SKM-1 treated with dmso at 0.1 percent for 144 hours (cell line): ENCODE measurements at regions not wholly inside any gene's neighbourhood (a gene's known extent, or its start where the extent isn't known, plus 50 kb on each side); places are given as distances from the start of the nearest gene placed in this dataset.

Experiments used
- DNase-seq: peaks from one replicate; lab custom pipeline; 2025; ENCODE audit not compliant: unreplicated experiment; lab: John Stamatoyannopoulos, UW

DNA sequence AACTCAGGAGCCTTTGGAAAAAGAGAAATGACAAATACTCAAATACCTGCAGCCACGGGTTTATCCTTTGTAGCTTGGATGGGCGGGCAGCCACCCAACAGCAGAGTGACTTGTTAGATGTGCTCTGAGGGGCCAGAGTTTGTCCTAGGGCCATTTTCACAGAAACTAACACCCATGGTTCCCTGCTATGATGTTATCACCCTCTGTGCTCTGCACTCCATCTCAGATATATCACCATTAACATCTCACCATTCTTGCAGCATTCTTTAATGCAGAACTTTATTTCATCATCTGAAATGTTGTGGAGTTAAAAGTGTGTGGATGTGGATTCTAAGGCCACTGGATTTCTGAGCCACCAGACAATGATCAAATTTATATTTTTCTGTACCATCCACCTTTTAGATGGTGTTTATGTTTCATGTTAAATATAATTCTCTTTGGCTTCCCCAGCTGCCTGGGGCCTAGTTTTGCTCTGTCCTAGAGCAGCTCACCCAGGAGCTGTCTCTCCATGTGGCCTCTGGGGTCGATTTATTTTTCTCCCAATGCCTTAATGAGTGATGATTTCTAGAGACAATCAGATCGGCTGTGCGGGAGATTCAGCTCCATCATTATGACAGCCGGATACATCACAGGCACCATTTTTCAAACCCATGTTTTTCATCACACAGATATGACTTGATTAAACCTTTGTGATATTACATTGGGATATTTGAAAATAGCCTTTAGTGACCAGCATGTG is 380.8 kb downstream of the BCOR start:
- no peak for DNase-seq

GRCh38 chrX:39718981-39719380 is 378.8 kb downstream of the BCOR start:
- no peak for DNase-seq

DNA sequence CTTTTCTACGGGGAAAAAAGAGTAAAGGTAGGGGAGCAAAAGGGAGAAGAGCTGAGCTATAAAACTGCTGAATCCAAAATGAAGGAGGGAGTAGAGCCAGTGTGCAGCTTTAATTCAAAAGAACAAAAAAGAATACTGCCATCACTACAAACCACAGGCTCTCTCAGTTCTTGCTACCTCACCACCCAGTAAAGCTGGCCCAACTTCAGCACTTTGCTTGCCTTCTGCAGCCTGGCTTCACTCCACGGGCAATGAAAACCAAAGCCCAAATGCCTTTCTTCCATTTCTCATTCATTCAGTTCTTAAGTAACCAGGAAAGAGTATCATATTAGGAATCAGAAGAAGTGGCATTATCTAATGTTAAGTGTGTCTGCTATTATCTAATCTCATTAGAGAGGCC is 376.8 kb downstream of the BCOR start:
- DNase-seq = no peak

DNA sequence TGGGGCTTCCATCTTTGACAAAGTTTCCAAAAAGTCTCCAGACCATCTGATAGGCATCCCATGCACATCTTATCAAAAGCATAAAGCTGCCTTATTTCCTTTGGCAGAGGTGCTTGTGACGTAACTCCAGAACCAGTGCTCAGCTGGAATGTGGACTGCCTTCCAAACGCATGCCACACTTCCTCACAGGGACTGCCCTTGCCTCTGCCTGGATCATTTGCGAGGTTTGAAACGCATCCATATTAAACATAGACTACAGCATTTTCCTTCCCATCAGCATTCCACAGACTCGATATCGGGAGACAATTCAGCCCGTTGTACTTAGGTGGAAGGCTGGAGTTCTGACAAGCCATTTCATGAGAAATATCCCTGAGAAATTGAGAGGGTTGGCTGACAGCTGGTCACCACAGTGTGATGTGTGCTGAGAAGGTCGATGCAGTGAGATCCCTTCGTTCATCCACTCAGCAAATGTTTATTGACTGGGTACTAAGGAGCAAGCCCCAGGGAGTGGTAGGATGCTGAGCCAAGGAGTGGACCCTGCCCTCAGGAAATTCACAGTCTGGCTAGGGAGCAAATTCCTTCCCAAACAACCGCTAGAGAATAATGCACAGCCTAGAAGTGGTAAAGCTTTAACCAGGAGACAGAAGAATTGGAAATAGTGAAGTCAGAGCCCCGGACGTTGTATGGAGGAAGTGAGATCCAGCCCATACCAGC is 376.0 kb downstream of the BCOR start:
- no peak for DNase-seq

DNA sequence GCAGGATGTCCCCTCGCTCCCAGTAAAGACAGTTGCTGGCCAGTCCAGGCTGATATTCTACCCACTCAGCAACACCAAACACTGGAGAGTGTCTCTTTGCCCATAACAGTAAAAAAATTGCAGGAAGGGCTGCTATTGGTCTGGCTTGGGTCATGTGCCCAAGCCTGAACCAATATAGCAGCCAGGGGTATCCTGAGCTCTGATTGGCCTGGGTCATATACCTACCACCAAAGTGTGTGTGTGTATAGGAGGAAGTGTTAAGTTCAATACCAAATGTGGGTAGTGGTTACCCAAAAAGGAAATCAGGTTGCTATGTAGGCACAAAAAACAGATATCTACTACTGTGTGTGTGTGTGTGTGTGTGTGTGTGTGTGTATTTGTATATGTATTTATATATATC is 373.2 kb downstream of the BCOR start:
- no peak for DNase-seq

DNA sequence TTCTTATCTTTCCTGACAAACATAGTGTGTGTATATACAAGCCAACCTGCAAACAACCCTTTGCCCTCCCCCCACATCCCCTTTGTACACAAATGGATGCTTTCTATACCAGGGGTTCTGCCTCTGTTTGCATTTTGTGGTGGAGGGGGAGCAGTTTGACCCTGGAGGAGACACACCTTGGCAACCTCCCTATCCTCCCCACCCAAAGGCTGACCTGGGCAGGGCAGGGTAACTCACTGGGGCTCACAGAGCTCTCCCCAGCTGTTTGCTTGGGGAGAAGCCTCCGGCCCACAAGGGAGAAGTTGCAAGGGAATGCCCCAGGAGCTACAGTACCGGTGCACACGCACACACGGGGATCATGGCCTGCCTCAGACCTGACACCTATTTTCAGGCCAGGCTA is 372.6 kb downstream of the BCOR start:
- DNase-seq = no peak

- no peak for DNase-seq
These were observed 371.7 kb downstream of the BCOR start for GRCh38 chrX:39725928-39726619.

DNA sequence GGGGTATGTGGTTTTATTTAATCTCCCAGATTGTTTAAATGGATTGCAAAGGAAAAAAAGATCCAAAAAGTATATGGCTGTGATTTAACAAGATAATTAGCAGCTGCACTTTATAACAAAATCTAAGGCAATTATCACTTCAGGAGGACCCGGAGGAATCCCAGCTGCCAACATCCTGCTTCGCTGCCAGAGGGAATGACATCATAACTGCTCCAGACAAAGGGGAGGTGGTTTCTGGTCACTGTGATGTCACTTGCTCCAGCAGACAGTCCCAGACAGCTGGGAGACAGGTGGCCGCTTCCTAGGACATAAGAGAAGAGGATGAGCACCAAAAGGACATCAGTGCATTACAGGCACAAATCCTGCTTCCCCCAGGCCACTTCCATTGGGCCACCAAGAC is 371.0 kb downstream of the BCOR start:
- DNase-seq = no peak

GRCh38 chrX:39728025-39728424 is 369.7 kb downstream of the BCOR start:
- DNase-seq = no peak

GRCh38 chrX:39728852-39729598 is 368.7 kb downstream of the BCOR start:
- no peak for DNase-seq

DNA sequence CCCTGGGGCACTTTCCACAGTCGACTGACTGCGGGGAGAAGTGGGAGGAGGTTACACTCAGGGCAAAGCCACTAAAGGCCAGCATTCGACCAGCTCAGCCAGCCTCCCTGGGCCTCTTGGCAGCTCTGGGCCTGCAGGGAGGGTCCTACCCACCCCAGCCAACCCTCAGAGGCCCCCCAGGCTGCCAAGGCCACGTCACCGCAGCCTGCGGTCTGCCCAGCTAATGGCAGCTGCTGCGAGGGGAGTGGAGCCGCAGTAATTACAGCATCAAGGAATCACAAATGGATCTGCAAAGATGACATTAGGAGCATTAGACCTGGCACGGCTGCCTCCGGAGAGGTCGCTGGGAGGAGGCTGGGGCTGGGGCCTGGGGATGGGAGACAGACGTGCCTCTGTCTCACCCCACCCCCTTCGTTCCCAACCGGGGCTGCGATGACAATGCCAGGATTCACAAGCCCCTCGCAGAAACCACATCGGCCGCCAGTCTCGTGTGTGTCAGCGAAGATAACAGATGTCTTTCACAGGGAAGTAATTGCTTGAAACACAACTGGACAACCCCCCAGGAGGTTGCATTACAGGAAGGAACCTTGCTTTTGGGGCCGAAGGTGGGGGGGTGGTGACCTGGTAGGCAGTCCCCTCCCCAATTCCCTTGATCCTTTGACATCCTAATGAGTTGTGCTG is 367.6 kb downstream of the BCOR start:
- DNase-seq = peak; percentile 46

DNA sequence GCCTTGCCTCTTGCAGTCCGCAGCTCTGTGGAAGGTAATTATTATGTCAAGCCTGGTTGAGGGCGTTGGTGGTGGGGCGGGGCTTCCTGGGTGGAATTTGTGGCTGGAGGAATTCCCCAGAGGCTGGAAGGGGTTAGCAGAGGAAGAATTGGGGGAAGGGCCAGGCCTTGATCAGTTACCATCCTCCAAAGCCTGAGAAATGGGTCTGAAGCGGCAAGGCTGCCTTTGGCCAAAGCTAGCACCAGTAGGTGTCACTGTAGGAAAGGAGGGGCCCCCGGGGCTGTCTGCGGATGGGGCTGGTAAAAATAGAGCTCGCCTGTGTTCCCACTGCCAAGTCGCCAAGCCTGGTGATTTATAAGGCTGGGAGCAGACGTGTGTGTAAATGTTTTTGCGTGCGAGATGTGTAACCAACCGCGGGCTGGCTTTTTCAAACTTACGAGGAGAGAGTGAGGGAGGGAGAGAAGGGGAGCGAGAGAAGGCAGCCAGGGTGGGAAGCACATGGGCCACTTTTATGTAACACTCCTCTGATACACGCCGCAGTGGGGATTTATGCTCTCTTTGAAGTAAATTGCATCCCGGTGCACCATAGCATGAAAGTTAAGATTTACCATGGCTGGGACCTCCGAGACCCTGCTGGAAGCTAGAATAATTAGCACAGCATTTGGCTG is 367.0 kb downstream of the BCOR start:
- peak; percentile 46 for DNase-seq

- DNase-seq = no peak
These were observed 366.5 kb downstream of the BCOR start for GRCh38 chrX:39731330-39731667.

- no peak for DNase-seq
These were observed 366.0 kb downstream of the BCOR start for GRCh38 chrX:39731735-39732134.

DNA sequence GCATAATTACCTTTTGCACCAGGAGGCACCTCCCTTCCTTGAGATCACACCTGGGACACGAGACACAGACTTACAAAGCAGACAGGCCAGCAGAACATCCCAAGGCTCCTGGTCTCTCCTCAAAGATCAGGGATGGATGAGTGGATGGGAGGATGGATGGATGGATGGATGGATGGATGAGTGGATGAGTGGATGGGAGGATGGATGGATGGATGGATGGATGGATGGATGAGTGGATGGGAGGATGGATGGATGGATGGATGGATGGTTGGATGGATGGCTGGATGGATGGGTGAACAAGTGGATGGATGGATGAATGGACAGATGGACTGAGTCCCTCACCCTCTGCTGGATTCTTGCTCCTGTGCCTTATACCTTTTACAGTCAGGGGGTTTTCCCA is 364.0 kb downstream of the BCOR start:
- no peak for DNase-seq

DNA sequence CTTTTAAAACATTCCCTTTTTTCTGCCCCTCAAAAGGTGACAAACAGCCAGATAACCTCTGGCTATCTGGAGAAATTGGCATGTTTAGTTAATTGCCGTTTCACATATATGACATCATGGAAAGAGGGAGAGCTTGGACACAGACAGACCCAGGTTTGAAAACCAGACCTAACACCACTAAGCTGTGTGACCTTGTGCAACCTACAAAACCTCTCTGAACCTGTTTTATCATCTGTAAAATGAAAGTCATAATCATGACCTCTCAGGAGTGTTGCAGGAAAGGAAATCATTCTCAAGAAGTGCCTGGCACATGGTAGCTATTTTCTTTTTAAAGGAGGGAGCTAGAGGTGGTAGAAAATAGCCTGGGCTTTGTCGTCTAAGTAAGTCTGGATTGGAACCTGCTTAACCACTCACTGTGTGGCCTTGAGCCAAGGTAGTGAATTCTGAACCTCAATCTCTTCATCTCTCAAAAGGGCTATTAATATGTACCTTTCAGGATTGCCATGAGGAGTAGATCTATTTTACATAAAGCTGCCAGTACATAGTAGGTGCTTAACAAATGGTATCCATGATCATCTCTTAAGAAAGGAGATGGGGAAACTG is 363.5 kb downstream of the BCOR start:
- no peak for DNase-seq

GRCh38 chrX:39736216-39737211 is 361.2 kb downstream of the BCOR start:
- no peak for DNase-seq

- DNase-seq = no peak
These were observed 358.2 kb downstream of the BCOR start for GRCh38 chrX:39739585-39739984.

DNA sequence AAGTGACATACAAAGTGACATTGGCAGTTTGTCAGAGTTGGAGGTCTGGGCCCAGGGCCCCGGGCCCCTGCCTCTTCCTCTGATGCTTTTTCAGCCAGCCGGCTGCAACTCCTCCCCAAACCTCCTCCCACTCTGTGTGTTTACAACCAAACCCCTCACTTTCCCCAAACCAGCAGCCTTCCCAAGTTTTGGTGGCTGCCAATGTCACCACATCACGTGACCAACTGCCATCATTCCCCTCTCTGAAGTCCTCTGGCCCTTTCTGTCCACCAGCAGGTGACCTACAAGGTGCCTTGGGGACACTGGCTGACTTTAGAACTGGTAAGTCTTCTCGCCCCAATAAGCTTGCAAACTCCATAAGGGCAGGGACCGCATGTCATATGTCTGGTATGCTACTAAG is 357.7 kb downstream of the BCOR start:
- no peak for DNase-seq
